Spleen (tissue), 3 donors: ENCODE measurements at regions not wholly inside any gene's neighbourhood (a gene's known extent, or its start where the extent isn't known, plus 50 kb on each side); places are given as distances from the start of the nearest gene placed in this dataset.

ENCODE experiments used
- POLR2A ChIP-seq, 3 donors: fragments of 450-650 bp; IDR thresholded peaks; one replicate each; pipeline ENCODE4 v1.5.1; 2017; ENCODE audit warnings: antibody characterized with exemption in 3 of 3, mild to moderate bottlenecking in 1 of 3
- POLR2AphosphoS5 ChIP-seq, 3 donors: sonication (generic); formaldehyde crosslinking; IDR thresholded peaks; one replicate each; pipeline ENCODE4 v1.5.1; 2017; ENCODE audit warnings: antibody characterized with exemption in 3 of 3

- no peak for TF ChIP-seq POLR2A (IDR thresholded peaks at IDR 0.05)
- TF ChIP-seq POLR2AphosphoS5 (IDR thresholded peaks at IDR 0.05) = no peak
Observed at GRCh38 chr1:87231703-87232367, 96.8 kb upstream of the LMO4 start.
